ENCODE measurements at regions not wholly inside any gene's neighbourhood (a gene's known extent, or its start where the extent isn't known, plus 50 kb on each side); places are given as distances from the start of the nearest gene placed in this dataset.

- TF ChIP-seq GATA2 (IDR thresholded peaks at IDR 0.05; ENCODE audit: low read depth, low read length) (no peak), GATA3 (IDR thresholded peaks at IDR 0.05; ENCODE audit: low read depth, low read length) (no peak)
Observed at GRCh38 chr15:81779181-81779580, 266.6 kb downstream of the MEX3B start.

All from SH-SY5Y (cell line).